HG03095 (cell line): ENCODE measurements at regions not wholly inside any gene's neighbourhood (a gene's known extent, or its start where the extent isn't known, plus 50 kb on each side); places are given as distances from the start of the nearest gene placed in this dataset.

Experiments used
- ATAC-seq: cut with Tn5 transposase; IDR thresholded peaks from one replicate; pipeline ENCODE4 v1.9.1; 2021; ENCODE audit warnings: moderate library complexity; ENCODE audit not compliant: unreplicated experiment

- no peak for ATAC-seq
Measured at GRCh38 chr14:65926935-65927700, 514.6 kb downstream of the FUT8 start.

- ATAC-seq = no peak
Measured at GRCh38 chr14:65927931-65928356, 515.4 kb downstream of the FUT8 start.

GRCh38 chr14:65928995-65929394, 516.5 kb downstream of the FUT8 start:
- ATAC-seq = no peak

DNA sequence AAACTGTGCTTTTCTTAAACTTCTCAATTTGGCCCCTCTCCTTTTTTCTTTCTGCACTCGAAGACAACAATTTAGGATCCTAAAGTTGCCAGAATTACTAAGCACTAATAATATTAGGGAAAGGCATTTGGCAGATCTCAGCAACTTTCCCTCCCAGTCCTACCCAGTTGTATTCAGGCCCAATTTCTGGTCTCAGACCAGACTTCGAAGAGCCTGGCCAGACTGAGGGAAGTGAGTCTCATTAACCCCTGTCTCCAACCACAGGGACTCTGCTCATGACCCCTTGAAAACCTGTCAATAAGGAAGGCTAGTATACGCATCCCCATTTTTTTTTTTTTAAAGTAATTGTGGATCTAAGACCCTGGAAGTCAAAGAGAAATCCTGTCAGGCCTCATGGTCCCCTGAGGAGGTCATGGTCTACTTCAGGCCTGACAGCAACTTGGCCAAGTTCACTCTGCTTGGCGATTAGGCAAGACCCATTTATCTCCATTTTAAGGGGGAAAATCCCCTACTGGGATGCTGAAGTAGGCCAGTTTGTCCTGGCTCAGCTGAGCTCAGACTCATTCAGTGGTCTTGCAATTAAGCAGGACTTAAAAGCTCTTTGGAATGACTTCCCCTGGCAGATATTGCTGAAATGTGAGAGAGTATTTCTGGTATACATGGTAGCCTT, 521.0 kb downstream of the FUT8 start:
- ATAC-seq = no peak

- no peak for ATAC-seq
Measured at GRCh38 chr14:65934070-65934435, 521.5 kb downstream of the FUT8 start.

GRCh38 chr14:65936342-65936975, 523.9 kb downstream of the FUT8 start:
- ATAC-seq = no peak

DNA sequence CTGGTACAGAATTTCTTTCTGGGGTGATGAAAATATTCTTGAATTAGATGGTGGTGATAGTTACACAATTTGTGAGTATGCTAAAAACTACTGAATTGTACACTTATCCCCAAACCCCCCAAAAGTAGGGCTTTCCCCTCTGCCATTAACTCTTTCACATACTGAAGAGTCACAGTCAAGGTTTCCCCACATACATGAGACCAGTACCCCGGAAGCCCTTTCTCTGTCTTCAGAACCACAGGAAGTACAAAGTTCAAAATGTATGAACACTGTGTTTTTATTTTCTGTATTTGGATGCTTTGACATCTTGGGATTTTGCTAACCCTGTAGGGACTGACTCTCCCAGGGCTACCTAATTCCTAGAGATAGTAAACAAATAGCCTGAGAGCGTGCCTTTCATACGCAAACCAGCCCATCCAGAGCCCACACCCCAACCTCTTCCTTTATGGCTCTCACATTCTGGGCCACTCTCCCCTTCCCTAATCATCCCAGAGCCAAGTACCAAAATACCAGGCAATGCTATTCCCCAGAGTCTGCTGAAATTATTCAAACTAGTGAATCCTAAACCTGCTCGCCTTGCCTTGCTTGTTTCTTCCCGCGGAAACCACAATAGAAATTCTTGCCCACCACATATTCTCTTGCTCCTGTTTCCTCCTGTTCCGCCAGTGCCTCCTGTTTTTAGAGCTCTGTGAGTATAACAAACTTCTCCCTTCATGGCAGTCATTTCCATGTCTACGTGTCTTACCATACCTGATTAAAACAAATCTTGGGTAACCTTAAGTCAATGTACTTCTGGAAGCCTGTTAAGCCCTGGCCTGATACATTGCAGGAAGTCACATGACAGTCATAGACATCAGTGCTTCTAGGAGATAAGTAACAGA, 524.8 kb downstream of the FUT8 start:
- no peak for ATAC-seq

GRCh38 chr14:65937960-65938316, 525.4 kb downstream of the FUT8 start:
- no peak for ATAC-seq

- ATAC-seq = no peak
Measured at GRCh38 chr14:65938738-65939137, 526.2 kb downstream of the FUT8 start.

DNA sequence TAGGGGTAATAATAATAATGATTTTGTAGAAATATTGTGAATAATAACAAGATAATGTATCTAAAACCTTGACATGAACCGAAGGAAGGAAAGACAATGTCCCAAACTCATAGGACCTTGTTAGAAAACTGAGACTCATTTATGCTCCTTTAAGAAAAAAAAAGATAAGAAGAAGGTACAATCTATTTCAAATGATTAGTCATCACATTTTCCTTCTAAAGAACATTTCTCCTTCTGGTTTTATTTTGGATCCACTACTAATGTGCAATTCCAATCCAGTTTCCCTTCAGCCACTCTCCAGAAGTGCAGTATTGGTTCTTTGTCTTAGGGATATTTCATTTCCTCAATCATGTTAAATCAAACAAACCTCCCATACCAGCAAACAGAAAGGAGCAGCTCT, 526.7 kb downstream of the FUT8 start:
- ATAC-seq = no peak

DNA sequence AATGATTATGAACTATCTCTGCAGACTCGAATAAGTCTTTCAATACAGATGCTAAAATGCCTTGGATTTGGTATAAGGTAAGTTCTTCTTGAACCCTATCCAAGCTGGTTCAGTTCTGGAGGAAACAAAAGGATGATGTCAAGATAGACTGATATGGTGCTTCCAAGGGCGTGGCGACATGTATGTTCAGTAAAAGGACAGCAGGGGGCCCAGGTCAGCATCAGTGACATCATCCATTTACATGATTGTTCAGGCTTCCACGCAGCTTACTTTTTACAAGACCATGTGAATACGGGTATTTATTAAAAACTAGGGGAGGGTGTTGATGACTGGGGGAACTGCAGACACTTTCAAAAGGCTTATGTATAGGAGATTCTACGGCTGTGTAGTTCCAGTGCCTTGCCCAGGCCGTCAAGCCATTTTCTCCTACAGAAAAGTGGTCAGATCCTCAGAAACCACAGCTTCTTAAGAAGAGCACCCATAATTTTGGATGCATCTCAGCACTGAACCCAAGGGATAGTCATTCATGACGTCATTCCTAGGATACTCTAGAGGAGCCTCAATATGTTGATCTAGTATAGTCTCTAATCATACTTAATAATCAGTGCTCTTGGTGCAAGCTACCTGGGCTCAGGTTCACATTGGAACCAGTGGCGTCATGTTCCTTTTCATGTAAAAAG, 527.7 kb downstream of the FUT8 start:
- ATAC-seq = no peak

- ATAC-seq = no peak
Measured at GRCh38 chr14:65941091-65941490, 528.6 kb downstream of the FUT8 start.

GRCh38 chr14:65943150-65943549, 530.6 kb downstream of the FUT8 start:
- no peak for ATAC-seq

DNA sequence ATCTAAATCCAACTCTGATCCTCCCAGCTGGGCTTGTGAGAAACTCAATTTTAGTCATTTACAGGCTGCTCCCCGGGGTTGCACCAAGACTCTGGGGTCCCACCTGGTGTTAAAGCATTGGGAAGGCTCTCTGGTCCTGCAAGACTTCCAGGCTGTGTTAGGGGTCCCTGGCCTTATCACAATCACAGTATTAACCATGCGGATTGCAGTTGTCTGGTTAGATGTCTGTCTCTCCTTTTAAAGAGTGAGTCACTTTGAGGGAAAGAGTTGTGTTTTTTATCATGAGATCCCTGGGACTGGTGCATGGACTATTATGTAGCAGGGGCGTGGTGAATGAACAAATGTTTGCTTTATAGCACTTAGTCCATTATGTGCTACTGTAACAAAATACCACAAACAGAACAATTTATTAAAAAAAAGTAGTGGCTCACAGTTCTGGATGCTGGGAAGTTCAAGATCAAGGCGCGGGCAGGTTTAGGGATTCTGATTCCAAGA, 531.4 kb downstream of the FUT8 start:
- ATAC-seq = no peak

DNA sequence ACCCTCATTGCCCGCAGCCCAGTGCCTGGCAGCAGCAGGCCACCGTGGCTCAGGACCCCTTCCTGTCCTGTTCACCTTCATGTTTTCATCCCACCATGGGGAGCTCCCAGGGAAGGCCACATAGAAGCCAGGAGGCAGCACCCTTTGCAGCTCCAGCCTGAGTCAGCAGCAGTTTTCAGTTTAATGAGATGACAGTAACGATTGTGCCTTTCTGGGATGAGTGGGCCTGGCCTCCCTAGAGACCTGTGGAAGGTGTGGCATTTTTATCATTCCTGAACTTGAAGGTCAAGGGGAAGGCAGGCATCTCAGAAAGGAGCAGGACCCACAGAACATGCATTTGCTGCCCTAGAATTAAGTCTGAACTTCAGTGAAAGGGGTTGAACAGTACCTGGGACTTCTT, 532.8 kb downstream of the FUT8 start:
- no peak for ATAC-seq

DNA sequence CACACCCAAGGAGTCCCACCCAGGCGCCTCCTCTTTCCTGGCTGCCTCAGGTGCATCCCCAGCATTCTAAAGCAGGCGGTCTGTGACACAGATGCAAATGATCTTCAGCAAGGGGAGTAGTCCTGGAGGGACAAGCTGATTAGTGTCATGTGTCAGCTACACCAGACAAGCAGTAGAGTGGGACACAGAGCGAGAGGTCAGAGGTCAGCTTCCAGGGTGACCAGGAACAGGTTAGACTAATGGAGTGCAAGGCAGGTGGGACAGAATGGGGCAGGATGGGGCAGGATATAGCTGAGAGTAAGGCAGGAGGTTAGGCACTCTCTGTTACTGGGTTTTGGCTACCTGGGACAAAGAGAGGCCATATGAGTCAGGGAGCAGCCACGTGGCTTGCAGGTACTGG, 534.0 kb downstream of the FUT8 start:
- no peak for ATAC-seq

DNA sequence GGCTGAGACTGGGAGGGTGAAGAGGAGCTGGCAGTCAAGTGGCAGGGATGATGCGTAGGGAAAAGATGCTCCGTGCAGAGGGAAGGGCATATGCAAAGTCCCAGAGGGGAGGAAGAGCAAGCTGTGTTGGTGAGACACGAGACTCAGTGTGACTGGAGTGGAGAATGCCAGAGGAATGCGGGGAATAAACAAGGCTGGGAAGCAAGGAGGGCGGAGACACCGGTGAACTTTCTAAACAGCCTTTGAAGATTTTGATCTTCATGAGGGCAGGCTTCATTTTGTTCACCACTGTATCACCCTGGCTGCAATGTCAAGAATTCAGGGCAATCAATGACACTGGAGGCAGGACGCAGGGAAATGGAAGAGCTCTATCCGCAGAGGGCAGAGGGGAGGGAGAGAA, 535.8 kb downstream of the FUT8 start:
- no peak for ATAC-seq

GRCh38 chr14:65949711-65950516, 536.3 kb upstream of the CCDC196 start:
- ATAC-seq = peak; percentile 67

DNA sequence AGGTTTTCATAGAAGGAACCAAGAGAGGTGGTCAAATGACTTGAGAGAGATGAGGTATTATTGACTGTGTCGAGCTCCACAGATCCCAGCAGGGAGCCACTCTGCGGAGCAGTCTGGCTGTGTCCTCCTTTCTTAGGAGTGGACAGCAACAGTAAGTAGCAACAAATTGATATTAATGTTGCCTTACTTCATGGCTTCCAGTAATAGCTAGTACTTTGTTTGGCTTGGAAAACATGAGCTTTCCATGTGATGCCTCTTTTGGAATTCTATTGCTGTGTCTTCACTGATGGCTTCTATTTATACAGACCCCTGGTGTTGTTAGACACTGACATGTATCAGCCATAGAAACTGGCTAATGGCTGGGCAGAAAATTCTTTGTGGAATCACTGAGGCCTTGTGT, 531.2 kb upstream of the CCDC196 start:
- no peak for ATAC-seq
